ENCODE measurements at regions not wholly inside any gene's neighbourhood (a gene's known extent, or its start where the extent isn't known, plus 50 kb on each side); places are given as distances from the start of the nearest gene placed in this dataset.

GRCh38 chr1:38135625-38136414 is 89.2 kb upstream of the POU3F1 start:
- no peak overlapping the region for H3K4me3 Mint-ChIP-seq (ENCODE audit: unreplicated experiment)

GRCh38 chr1:38134294-38134755 is 87.7 kb upstream of the POU3F1 start:
- Mint-ChIP-seq H3K9me3 (ENCODE audit: unreplicated experiment) (no peaks in the 10 kb centered on the region), H3K27ac (ENCODE audit: low read depth, unreplicated experiment) (no peak overlapping the region), H3K4me3 (ENCODE audit: unreplicated experiment) (no peak overlapping the region), H3K4me1 (ENCODE audit: insufficient read depth, unreplicated experiment) (peaks cover 17% of the 10 kb centered on the region), H3K36me3 (ENCODE audit: insufficient read depth, unreplicated experiment) (peaks cover 6% of the 10 kb centered on the region), H3K27me3 (ENCODE audit: insufficient read depth, unreplicated experiment) (no peaks in the 10 kb centered on the region)
- no TSS peak for BruUV-seq (replicated peaks)
- CTCF ChIA-PET = interaction anchor here (0.6 kb wide), 1 partner anchor 691 kb away, joined by 3 read pairs; no protein-coding TSS in a partner anchor
- POLR2A ChIA-PET = interaction anchor here (1.0 kb wide), 1 partner anchor 10 kb away, joined by 3 read pairs; no protein-coding TSS in a partner anchor
- no peak for DNase-seq (ENCODE audit: unreplicated experiment)
- TF ChIP-seq CTCF (IDR thresholded peaks at IDR 0.05; ENCODE audit: unreplicated experiment) = no peak
- intact Hi-C loops (cut with micrococcal nuclease) = no loop called here

More at GRCh38 chr1:38135625-38136414, 89.2 kb upstream of the POU3F1 start:
- H3K4me1 Mint-ChIP-seq (ENCODE audit: insufficient read depth, unreplicated experiment) = peaks cover 24% of the 10 kb centered on the region
- TF ChIP-seq CTCF (IDR thresholded peaks at IDR 0.05; ENCODE audit: unreplicated experiment) = no peak
- no peak for DNase-seq (ENCODE audit: unreplicated experiment)
- CTCF ChIA-PET = interaction anchor here (0.7 kb wide), 1 partner anchor 481 kb away, joined by 3 read pairs; no protein-coding TSS in a partner anchor
- BruUV-seq (replicated peaks) = no TSS peak
- H3K36me3 Mint-ChIP-seq (ENCODE audit: insufficient read depth, unreplicated experiment) = peaks cover 6% of the 10 kb centered on the region
- intact Hi-C loops (cut with micrococcal nuclease) = no loop called here
- peaks cover 5% of the 10 kb centered on the region for H3K27me3 Mint-ChIP-seq (ENCODE audit: insufficient read depth, unreplicated experiment)
- POLR2A ChIA-PET = interaction anchor here (0.7 kb wide), 1 partner anchor 80 kb away, joined by 4 read pairs; no protein-coding TSS in a partner anchor
- no peak overlapping the region for H3K27ac Mint-ChIP-seq (ENCODE audit: low read depth, unreplicated experiment)
- no peaks in the 10 kb centered on the region for H3K9me3 Mint-ChIP-seq (ENCODE audit: unreplicated experiment)

- DNase-seq (ENCODE audit: unreplicated experiment) = no peak
- intact Hi-C loops (cut with micrococcal nuclease) = no loop called here
- ChIA-PET CTCF (interaction anchor here (0.6 kb wide), 1 partner anchor 692 kb away, joined by 3 read pairs; no protein-coding TSS in a partner anchor), POLR2A (interaction anchor here (1.0 kb wide), 1 partner anchor 9 kb away, joined by 3 read pairs; no protein-coding TSS in a partner anchor)
- Mint-ChIP-seq H3K9me3 (ENCODE audit: unreplicated experiment) (no peaks in the 10 kb centered on the region), H3K27ac (ENCODE audit: low read depth, unreplicated experiment) (no peak overlapping the region), H3K36me3 (ENCODE audit: insufficient read depth, unreplicated experiment) (peaks cover 6% of the 10 kb centered on the region), H3K27me3 (ENCODE audit: insufficient read depth, unreplicated experiment) (no peaks in the 10 kb centered on the region), H3K4me1 (ENCODE audit: insufficient read depth, unreplicated experiment) (peaks cover 13% of the 10 kb centered on the region), H3K4me3 (ENCODE audit: unreplicated experiment) (no peak overlapping the region)
- no TSS peak for BruUV-seq (replicated peaks)
- TF ChIP-seq CTCF (IDR thresholded peaks at IDR 0.05; ENCODE audit: unreplicated experiment) = no peak
Measured at GRCh38 chr1:38133756-38134155, 87.2 kb upstream of the POU3F1 start.

- no peak for DNase-seq (ENCODE audit: unreplicated experiment)
- Mint-ChIP-seq H3K27ac (ENCODE audit: low read depth, unreplicated experiment) (no peak overlapping the region), H3K4me1 (ENCODE audit: insufficient read depth, unreplicated experiment) (peaks cover 9% of the 10 kb centered on the region), H3K27me3 (ENCODE audit: insufficient read depth, unreplicated experiment) (no peaks in the 10 kb centered on the region), H3K4me3 (ENCODE audit: unreplicated experiment) (no peak overlapping the region), H3K36me3 (ENCODE audit: insufficient read depth, unreplicated experiment) (peaks cover 6% of the 10 kb centered on the region), H3K9me3 (ENCODE audit: unreplicated experiment) (no peaks in the 10 kb centered on the region)
- BruUV-seq (replicated peaks) = no TSS peak
- intact Hi-C loops (cut with micrococcal nuclease) = no loop called here
- TF ChIP-seq CTCF (IDR thresholded peaks at IDR 0.05; ENCODE audit: unreplicated experiment) = no peak
- CTCF ChIA-PET = no interaction called here
- POLR2A ChIA-PET = interaction anchor here (1.0 kb wide), 1 partner anchor 9 kb away, joined by 3 read pairs; no protein-coding TSS in a partner anchor
Measured at GRCh38 chr1:38133304-38133703, 86.7 kb upstream of the POU3F1 start.
